C1 segment of cervical spinal cord (tissue), 14 donors: ENCODE measurements at regions not wholly inside any gene's neighbourhood (a gene's known extent, or its start where the extent isn't known, plus 50 kb on each side); places are given as distances from the start of the nearest gene placed in this dataset.
"Not testable (repeated sequence)": the region's sequence is repeated elsewhere in the genome, so short reads cannot be mapped to it uniquely, and the experiment has no call there.

ENCODE experiments used
- DNase-seq, 14 donors: peaks; one replicate each; lab custom pipeline; 2025; lab: John Stamatoyannopoulos, UW

GRCh38 chrX:106220177-106220576 is 52.1 kb downstream of the PWWP3B start:
- DNase-seq, result no peak

- DNase-seq, result no peak
Measured at GRCh38 chrX:106243376-106243775, 75.3 kb downstream of the PWWP3B start.

- DNase-seq, result no peak
Measured at GRCh38 chrX:106246511-106246910, 78.4 kb downstream of the PWWP3B start.

- DNase-seq, result no peak
Measured at GRCh38 chrX:106247162-106247561, 79.1 kb downstream of the PWWP3B start.

GRCh38 chrX:106249706-106250379 is 81.7 kb downstream of the PWWP3B start:
- DNase-seq, result no peak

- no peak for DNase-seq
Measured at GRCh38 chrX:106263817-106264216, 95.7 kb downstream of the PWWP3B start.

GRCh38 chrX:106273947-106274587 is 106.0 kb downstream of the PWWP3B start:
- DNase-seq, result not testable (repeated sequence)

- not testable (repeated sequence) for DNase-seq
Measured at GRCh38 chrX:106275172-106275571, 107.1 kb downstream of the PWWP3B start.

GRCh38 chrX:106278951-106279350 is 110.8 kb downstream of the PWWP3B start:
- DNase-seq, result no peak

GRCh38 chrX:106281383-106281782 is 113.3 kb downstream of the PWWP3B start:
- DNase-seq, result no peak

GRCh38 chrX:106283841-106284240 is 115.7 kb downstream of the PWWP3B start:
- no peak for DNase-seq

- no peak for DNase-seq
Measured at GRCh38 chrX:106284431-106285025, 116.4 kb downstream of the PWWP3B start.

- DNase-seq, result no peak
Measured at GRCh38 chrX:106286053-106286650, 118.0 kb downstream of the PWWP3B start.

GRCh38 chrX:106290778-106291177 is 122.7 kb downstream of the PWWP3B start:
- not testable (repeated sequence) for DNase-seq

- not testable (repeated sequence) for DNase-seq
Measured at GRCh38 chrX:106291779-106292390, 123.8 kb downstream of the PWWP3B start.

- no peak for DNase-seq
Measured at GRCh38 chrX:106300239-106300638, 132.1 kb downstream of the PWWP3B start.

GRCh38 chrX:106300656-106301055 is 132.6 kb downstream of the PWWP3B start:
- no peak for DNase-seq

- no peak for DNase-seq
Measured at GRCh38 chrX:106302304-106302703, 134.2 kb downstream of the PWWP3B start.

GRCh38 chrX:106306391-106306947 is 138.4 kb downstream of the PWWP3B start:
- DNase-seq, result no peak

GRCh38 chrX:106323357-106323756 is 155.3 kb downstream of the PWWP3B start:
- DNase-seq, result no peak

GRCh38 chrX:106331606-106332005 is 163.5 kb downstream of the PWWP3B start:
- no peak for DNase-seq

- DNase-seq, result no peak
Measured at GRCh38 chrX:106341823-106342222, 173.7 kb downstream of the PWWP3B start.
